GM12878 (cell line): ENCODE measurements at regions not wholly inside any gene's neighbourhood (a gene's known extent, or its start where the extent isn't known, plus 50 kb on each side); places are given as distances from the start of the nearest gene placed in this dataset.
A peak's percentile ranks its signal among the peaks of the same experiment; 100 is the strongest.
"Not testable (repeated sequence)": the region's sequence is repeated elsewhere in the genome, so short reads cannot be mapped to it uniquely, and the experiment has no call there.

Experiments used
- CREM ChIP-seq: IDR thresholded peaks from 2 replicates; pipeline ENCODE4 v1.6.1; 2014; ENCODE audit warnings: antibody characterized with exemption, low read depth
- EP300 ChIP-seq, 2 experiments: fragments of 150-350 bp in 1 of 2; IDR thresholded peaks; 2 replicates each; pipeline ENCODE4 v1.6.1; 2011 to 2012; ENCODE audit warnings: low read depth in 2 of 2, low read length in 2 of 2, borderline replicate concordance in 1 of 2, improper control_type of control experiment in 1 of 2, inconsistent platforms in 1 of 2; ENCODE audit not compliant: control insufficient read depth in 1 of 2
- KLF5 ChIP-seq: fragments of 450-650 bp; IDR thresholded peaks from 2 replicates; pipeline ENCODE4 v1.6.1; 2014; ENCODE audit warnings: mild to moderate bottlenecking; ENCODE audit not compliant: partially characterized antibody
- MTA3 ChIP-seq: IDR thresholded peaks from 2 replicates; pipeline ENCODE4 v1.6.1; 2012; ENCODE audit warnings: low read length, inconsistent platforms, borderline replicate concordance
- MXI1 ChIP-seq: fragments of 150-350 bp; IDR thresholded peaks from 2 replicates; pipeline ENCODE4 v1.6.1; 2011; ENCODE audit warnings: low read depth, mild to moderate bottlenecking, inconsistent platforms, low read length, improper control_type of control experiment
- RFX5 ChIP-seq: IDR thresholded peaks from 2 replicates; pipeline ENCODE4 v1.6.1; 2011; ENCODE audit warnings: low read depth, low read length, improper control_type of control experiment
- SUPT20H ChIP-seq: IDR thresholded peaks from 2 replicates; pipeline ENCODE4 v1.6.1; 2011; ENCODE audit warnings: low read depth, mild to moderate bottlenecking, low read length, moderate library complexity, borderline replicate concordance; ENCODE audit not compliant: control insufficient read depth
- TAF1 ChIP-seq: IDR thresholded peaks from 2 replicates; pipeline ENCODE4 v1.6.1; 2011; ENCODE audit warnings: mild to moderate bottlenecking, low read depth, low read length, borderline replicate concordance
- ZNF274 ChIP-seq: IDR thresholded peaks from one replicate; pipeline ENCODE4 v1.8.0; 2011; ENCODE audit not compliant: insufficient read length, insufficient read depth
- TF ChIP-seq, protein P1 (sequence below), 3 experiments: IDR thresholded peaks in 2 of 3; conservative IDR thresholded peaks in 1 of 3; 2 replicates each; pipeline ENCODE4 v1.5.1; 2011; ENCODE audit warnings: low read depth in 3 of 3, low read length in 3 of 3, mild to moderate bottlenecking in 3 of 3, control low read depth in 2 of 3, moderate library complexity in 2 of 3, inconsistent platforms in 1 of 3, mixed read lengths in 1 of 3; ENCODE audit not compliant: control insufficient read depth in 2 of 3, insufficient read depth in 1 of 3; ENCODE audit errors: extremely low read depth in 1 of 3
- TF ChIP-seq, protein P2 (sequence below): IDR thresholded peaks from 2 replicates; pipeline ENCODE4 v1.6.1; 2011; ENCODE audit warnings: low read depth, low read length, improper control_type of control experiment, borderline replicate concordance

DNA sequence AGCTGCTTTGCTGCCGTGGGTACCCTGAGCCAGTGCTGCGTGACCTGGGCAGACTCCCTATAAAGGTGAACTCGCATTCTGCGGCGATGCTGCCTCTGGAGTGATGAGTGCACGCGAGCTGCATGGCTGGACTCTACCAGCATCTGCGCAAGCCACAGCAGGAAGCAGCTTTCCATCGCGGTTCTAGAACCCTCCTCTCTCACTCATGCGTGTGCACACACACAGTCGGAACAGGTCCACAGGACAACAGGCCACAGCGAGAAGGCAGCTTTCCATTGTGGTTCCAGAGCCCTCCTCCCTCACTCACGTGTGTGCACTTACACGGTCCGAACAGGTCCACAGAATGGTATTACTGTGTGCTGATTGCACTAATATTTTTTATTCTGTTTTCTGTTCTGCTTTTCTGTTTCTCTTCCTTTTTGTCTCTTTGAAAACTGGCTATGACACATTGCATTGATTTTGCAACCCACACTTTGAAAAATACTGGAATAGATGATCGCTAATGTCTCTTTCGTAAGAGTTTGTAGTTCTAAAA lies 80.2 kb upstream of the CRYM start:
- TF ChIP-seq, protein P1, sequence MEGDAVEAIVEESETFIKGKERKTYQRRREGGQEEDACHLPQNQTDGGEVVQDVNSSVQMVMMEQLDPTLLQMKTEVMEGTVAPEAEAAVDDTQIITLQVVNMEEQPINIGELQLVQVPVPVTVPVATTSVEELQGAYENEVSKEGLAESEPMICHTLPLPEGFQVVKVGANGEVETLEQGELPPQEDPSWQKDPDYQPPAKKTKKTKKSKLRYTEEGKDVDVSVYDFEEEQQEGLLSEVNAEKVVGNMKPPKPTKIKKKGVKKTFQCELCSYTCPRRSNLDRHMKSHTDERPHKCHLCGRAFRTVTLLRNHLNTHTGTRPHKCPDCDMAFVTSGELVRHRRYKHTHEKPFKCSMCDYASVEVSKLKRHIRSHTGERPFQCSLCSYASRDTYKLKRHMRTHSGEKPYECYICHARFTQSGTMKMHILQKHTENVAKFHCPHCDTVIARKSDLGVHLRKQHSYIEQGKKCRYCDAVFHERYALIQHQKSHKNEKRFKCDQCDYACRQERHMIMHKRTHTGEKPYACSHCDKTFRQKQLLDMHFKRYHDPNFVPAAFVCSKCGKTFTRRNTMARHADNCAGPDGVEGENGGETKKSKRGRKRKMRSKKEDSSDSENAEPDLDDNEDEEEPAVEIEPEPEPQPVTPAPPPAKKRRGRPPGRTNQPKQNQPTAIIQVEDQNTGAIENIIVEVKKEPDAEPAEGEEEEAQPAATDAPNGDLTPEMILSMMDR (IDR thresholded peaks at IDR 0.05 in 2 of 3, conservative IDR thresholded peaks at IDR 0.05 in 1 of 3; ENCODE audit: control insufficient read depth in 2 of 3, extremely low read depth in 1 of 3, insufficient read depth in 1 of 3, low read depth in 3 of 3, low read length in 3 of 3), result not testable (repeated sequence)
- TF ChIP-seq MXI1, TAF1, MTA3, CREM, KLF5, RFX5, ZNF274, SUPT20H: not testable (repeated sequence)
- peak; percentile 41 to 57; a peak in 2 of 4 replicates for TF ChIP-seq EP300 (IDR thresholded peaks at IDR 0.05; ENCODE audit: borderline replicate concordance in 1 of 2, control insufficient read depth in 1 of 2, low read depth in 2 of 2, low read length in 2 of 2)
- TF ChIP-seq, protein P2, sequence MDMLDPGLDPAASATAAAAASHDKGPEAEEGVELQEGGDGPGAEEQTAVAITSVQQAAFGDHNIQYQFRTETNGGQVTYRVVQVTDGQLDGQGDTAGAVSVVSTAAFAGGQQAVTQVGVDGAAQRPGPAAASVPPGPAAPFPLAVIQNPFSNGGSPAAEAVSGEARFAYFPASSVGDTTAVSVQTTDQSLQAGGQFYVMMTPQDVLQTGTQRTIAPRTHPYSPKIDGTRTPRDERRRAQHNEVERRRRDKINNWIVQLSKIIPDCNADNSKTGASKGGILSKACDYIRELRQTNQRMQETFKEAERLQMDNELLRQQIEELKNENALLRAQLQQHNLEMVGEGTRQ, result not testable (repeated sequence)
